ENCODE measurements at regions not wholly inside any gene's neighbourhood (a gene's known extent, or its start where the extent isn't known, plus 50 kb on each side); places are given as distances from the start of the nearest gene placed in this dataset.

DNA sequence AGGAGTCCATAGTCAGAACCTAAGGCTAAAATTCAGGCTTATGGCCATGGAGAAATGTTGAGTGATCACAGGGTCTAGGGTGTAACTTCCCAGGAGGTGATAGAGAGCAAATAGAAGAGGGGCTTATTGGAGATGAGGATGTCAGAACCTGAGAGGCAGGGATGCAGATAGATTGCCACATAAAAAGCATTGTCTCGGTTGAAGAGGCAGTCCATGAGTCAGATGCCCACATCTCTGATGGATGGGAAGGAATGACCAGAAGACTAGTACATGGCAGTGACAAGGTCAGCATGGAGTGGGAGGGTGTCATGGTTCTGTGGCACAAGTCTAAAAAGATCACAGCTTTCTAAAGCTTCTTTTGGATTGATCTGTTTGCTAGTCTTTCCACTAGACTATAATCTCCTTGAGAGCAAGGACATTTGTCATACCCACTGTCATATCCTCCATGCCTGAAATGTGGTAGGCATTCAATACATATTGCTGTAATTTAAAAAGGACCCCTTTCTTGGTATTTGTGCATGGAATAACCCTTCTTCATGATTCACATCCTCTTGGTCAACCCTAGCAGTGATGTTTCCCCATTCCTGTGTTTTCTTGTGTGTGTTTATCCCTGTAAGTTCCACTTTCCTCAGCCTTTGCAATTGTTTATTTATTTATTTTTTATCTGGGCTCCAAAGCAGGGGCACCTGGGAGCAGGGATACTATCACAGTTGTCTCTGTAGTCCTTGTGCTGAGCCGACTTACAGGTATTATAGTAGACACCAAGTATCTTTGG is 613.4 kb upstream of the CFAP20DC start (continued):
- TF ChIP-seq MTA2 (IDR thresholded peaks at IDR 0.05; ENCODE audit: low read depth): no peak
- TF ChIP-seq, protein P1, sequence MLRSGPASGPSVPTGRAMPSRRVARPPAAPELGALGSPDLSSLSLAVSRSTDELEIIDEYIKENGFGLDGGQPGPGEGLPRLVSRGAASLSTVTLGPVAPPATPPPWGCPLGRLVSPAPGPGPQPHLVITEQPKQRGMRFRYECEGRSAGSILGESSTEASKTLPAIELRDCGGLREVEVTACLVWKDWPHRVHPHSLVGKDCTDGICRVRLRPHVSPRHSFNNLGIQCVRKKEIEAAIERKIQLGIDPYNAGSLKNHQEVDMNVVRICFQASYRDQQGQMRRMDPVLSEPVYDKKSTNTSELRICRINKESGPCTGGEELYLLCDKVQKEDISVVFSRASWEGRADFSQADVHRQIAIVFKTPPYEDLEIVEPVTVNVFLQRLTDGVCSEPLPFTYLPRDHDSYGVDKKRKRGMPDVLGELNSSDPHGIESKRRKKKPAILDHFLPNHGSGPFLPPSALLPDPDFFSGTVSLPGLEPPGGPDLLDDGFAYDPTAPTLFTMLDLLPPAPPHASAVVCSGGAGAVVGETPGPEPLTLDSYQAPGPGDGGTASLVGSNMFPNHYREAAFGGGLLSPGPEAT (IDR thresholded peaks at IDR 0.05; ENCODE audit: low read depth): no peak
- no peak for TF ChIP-seq SREBF2 (IDR thresholded peaks at IDR 0.05; ENCODE audit: low read length)
- TF ChIP-seq SRF (IDR thresholded peaks at IDR 0.05; ENCODE audit: low read depth in 2 of 2, low read length in 2 of 2): no peak
- no peak for TF ChIP-seq BRCA1 (IDR thresholded peaks at IDR 0.05; ENCODE audit: low read depth, low read length)
- no peak for TF ChIP-seq KDM1A (IDR thresholded peaks at IDR 0.05; ENCODE audit: borderline replicate concordance)
- TF ChIP-seq ZZZ3 (IDR thresholded peaks at IDR 0.05; ENCODE audit: control insufficient read depth, insufficient read length, low read depth): no peak

DNA sequence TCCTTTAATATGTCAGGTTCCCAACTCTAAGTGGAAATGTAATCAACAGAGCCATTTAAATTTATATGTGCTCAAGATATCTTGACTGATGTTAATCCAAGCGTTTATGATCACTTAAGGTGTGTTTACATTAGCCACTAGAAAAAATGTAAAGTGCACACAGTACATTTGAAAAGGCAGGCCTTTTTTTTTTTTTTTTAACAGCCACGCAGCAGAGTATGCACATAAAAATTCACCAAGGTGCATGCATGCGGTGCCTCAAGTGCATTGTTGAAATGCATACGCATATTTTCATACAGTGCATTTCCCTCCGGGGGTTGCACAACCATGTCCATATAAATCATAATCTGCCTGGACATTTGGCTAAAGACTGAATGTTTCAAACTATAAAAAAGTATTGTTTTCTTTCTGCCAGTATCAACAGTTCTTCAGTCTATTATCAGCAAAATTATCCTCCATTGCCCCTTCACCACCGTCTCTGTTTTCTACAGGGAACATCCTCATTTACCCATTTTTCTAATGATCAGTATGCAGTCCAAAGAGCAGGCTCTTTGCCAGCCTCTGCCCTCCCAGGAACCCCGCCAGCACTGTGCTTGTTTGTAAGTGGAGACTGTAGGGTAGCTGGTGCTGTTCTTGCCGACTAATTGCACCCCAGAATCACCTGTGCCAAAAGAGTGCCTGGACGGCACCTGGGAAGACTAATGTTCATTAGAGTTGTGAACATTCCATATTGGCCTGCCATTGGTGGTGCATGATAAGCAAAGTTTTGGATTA is 611.2 kb upstream of the CFAP20DC start:
- H2AFZ ChIP-seq (ENCODE audit: control insufficient read depth, low read depth, low read length): no peak overlapping the region
- no peaks in the 10 kb centered on the region for H3K9me3 ChIP-seq (replicated peaks; ENCODE audit: control insufficient read depth, insufficient read depth, low read length)
- no peaks in the 10 kb centered on the region for H3K79me2 ChIP-seq (ENCODE audit: control insufficient read depth, insufficient read depth, low read length)
- H3K27me3 ChIP-seq (replicated peaks in 1 of 2; ENCODE audit: control insufficient read depth in 2 of 2, insufficient read depth in 2 of 2, low read length in 1 of 2): peaks cover 0 to 3% of the 10 kb centered on the region in 2 experiments; a peak in 2 of 4 replicates
- no peak for DNase-seq (ENCODE audit: low read depth, low spot score)
- ChIA-PET SMC1A (ENCODE audit: uncharacterized antibody, unreplicated experiment) (no interaction called here), POLR2A (no interaction called here), RAD21 (ENCODE audit: unreplicated experiment) (no interaction called here), CTCF (no interaction called here)
- H3K36me3 ChIP-seq (ENCODE audit: control insufficient read depth in 2 of 2, insufficient read depth in 2 of 2, low read length in 1 of 2): no peaks in the 10 kb centered on the region
- BruUV-seq (replicated peaks): no TSS peak
- 56% methylated on average over 9 of the region's 9 CpGs for WGBS (ENCODE audit: insufficient coverage, insufficient replicate concordance, low lambda C conversion rate, missing lambda C conversion rate)
- FAIRE-seq: no peak
- H3K4me3 ChIP-seq: no peak overlapping the region
- no peaks in the 10 kb centered on the region for H3K4me1 ChIP-seq (ENCODE audit: control insufficient read depth, insufficient read depth, low read length)
- no peak overlapping the region for H3K9ac ChIP-seq (ENCODE audit: control insufficient read depth, insufficient read depth, low read length)
- no peak overlapping the region for H3K27ac ChIP-seq (ENCODE audit: control insufficient read depth, insufficient read depth)
- ATAC-seq: no peak
- intact Hi-C loops (cut with micrococcal nuclease; ENCODE audit: unreplicated experiment): no loop called here
- H3K4me2 ChIP-seq (ENCODE audit: control insufficient read depth, insufficient read depth): no peak overlapping the region
- in situ Hi-C loops (cut with MboI): no loop called here
- H4K20me1 ChIP-seq (ENCODE audit: control insufficient read depth, insufficient read depth): no peaks in the 10 kb centered on the region
- TF ChIP-seq POLR2A (IDR thresholded peaks at IDR 0.05; ENCODE audit: low read depth, low read length) (no peak), EGR1 (IDR thresholded peaks at IDR 0.05; ENCODE audit: borderline replicate concordance in 1 of 2, low read depth in 2 of 2, low read length in 2 of 2) (no peak)
- TF ChIP-seq, protein P2, sequence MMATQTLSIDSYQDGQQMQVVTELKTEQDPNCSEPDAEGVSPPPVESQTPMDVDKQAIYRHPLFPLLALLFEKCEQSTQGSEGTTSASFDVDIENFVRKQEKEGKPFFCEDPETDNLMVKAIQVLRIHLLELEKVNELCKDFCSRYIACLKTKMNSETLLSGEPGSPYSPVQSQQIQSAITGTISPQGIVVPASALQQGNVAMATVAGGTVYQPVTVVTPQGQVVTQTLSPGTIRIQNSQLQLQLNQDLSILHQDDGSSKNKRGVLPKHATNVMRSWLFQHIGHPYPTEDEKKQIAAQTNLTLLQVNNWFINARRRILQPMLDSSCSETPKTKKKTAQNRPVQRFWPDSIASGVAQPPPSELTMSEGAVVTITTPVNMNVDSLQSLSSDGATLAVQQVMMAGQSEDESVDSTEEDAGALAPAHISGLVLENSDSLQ (IDR thresholded peaks at IDR 0.05): no peak
- TF ChIP-seq, protein P3, sequence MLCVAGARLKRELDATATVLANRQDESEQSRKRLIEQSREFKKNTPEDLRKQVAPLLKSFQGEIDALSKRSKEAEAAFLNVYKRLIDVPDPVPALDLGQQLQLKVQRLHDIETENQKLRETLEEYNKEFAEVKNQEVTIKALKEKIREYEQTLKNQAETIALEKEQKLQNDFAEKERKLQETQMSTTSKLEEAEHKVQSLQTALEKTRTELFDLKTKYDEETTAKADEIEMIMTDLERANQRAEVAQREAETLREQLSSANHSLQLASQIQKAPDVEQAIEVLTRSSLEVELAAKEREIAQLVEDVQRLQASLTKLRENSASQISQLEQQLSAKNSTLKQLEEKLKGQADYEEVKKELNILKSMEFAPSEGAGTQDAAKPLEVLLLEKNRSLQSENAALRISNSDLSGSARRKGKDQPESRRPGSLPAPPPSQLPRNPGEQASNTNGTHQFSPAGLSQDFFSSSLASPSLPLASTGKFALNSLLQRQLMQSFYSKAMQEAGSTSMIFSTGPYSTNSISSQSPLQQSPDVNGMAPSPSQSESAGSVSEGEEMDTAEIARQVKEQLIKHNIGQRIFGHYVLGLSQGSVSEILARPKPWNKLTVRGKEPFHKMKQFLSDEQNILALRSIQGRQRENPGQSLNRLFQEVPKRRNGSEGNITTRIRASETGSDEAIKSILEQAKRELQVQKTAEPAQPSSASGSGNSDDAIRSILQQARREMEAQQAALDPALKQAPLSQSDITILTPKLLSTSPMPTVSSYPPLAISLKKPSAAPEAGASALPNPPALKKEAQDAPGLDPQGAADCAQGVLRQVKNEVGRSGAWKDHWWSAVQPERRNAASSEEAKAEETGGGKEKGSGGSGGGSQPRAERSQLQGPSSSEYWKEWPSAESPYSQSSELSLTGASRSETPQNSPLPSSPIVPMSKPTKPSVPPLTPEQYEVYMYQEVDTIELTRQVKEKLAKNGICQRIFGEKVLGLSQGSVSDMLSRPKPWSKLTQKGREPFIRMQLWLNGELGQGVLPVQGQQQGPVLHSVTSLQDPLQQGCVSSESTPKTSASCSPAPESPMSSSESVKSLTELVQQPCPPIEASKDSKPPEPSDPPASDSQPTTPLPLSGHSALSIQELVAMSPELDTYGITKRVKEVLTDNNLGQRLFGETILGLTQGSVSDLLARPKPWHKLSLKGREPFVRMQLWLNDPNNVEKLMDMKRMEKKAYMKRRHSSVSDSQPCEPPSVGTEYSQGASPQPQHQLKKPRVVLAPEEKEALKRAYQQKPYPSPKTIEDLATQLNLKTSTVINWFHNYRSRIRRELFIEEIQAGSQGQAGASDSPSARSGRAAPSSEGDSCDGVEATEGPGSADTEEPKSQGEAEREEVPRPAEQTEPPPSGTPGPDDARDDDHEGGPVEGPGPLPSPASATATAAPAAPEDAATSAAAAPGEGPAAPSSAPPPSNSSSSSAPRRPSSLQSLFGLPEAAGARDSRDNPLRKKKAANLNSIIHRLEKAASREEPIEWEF (IDR thresholded peaks at IDR 0.05; ENCODE audit: insufficient replicate concordance, low read depth, low read length): no peak
- TF ChIP-seq, protein P4, sequence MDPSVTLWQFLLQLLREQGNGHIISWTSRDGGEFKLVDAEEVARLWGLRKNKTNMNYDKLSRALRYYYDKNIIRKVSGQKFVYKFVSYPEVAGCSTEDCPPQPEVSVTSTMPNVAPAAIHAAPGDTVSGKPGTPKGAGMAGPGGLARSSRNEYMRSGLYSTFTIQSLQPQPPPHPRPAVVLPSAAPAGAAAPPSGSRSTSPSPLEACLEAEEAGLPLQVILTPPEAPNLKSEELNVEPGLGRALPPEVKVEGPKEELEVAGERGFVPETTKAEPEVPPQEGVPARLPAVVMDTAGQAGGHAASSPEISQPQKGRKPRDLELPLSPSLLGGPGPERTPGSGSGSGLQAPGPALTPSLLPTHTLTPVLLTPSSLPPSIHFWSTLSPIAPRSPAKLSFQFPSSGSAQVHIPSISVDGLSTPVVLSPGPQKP (IDR thresholded peaks at IDR 0.05; ENCODE audit: low read depth, low read length): no peak
